ENCODE measurements at regions not wholly inside any gene's neighbourhood (a gene's known extent, or its start where the extent isn't known, plus 50 kb on each side); places are given as distances from the start of the nearest gene placed in this dataset.

- Histone ChIP-seq H3T11ph (ENCODE audit: low read length) (no peak overlapping the region), H3K27ac (ENCODE audit: insufficient read length, low read depth, low read length) (no peak overlapping the region), H3K4me1 (ENCODE audit: insufficient read depth, low read length) (no peaks in the 10 kb centered on the region; the same call in 1 of the 2 replicates), H3K23me2 (ENCODE audit: insufficient read length, low read depth, low read length, poor library complexity, severe bottlenecking) (no peaks in the 10 kb centered on the region), H2BK15ac (ENCODE audit: low read depth, low read length) (no peak overlapping the region), H3K23ac (ENCODE audit: insufficient read length, low read depth, low read length) (no peak overlapping the region), H4K20me1 (ENCODE audit: control insufficient read depth, insufficient read depth, insufficient read length) (no peaks in the 10 kb centered on the region), H4K5ac (ENCODE audit: insufficient read length, low read depth, low read length) (no peak overlapping the region), H4K91ac (ENCODE audit: insufficient read length, low read depth, low read length) (no peak overlapping the region), H3K4ac (ENCODE audit: low read depth, low read length) (no peak overlapping the region), H2BK12ac (ENCODE audit: insufficient read length, low read depth, low read length) (no peak overlapping the region), H2BK20ac (ENCODE audit: low read depth, low read length, poor library complexity, severe bottlenecking) (no peak overlapping the region), H3K14ac (ENCODE audit: insufficient read depth, low read length) (0 out of 2 replicates have a peak overlapping the region, but pooled peaks have one; percentile 31), H2AK5ac (ENCODE audit: insufficient read length, low read length) (no peak overlapping the region), H4K8ac (replicated peaks; ENCODE audit: insufficient read length, low read depth, low read length) (no peak overlapping the region), H3K9me3 (ENCODE audit: control insufficient read depth, low read depth, low read length) (no peaks in the 10 kb centered on the region), H2BK5ac (ENCODE audit: insufficient read length, low read length) (no peak overlapping the region), H3K27me3 (ENCODE audit: insufficient read depth, low read length) (no peaks in the 10 kb centered on the region), H2AFZ (ENCODE audit: low read length) (no peak overlapping the region), H3K18ac (ENCODE audit: insufficient read length, low read depth, low read length) (no peak overlapping the region), H3K56ac (ENCODE audit: insufficient read length, low read depth, low read length) (no peak overlapping the region), H3K79me2 (ENCODE audit: insufficient read depth, low read length) (no peaks in the 10 kb centered on the region), H3K79me1 (ENCODE audit: insufficient read depth, low read depth, low read length, poor library complexity, severe bottlenecking) (no peaks in the 10 kb centered on the region), H3K4me2 (ENCODE audit: insufficient read depth, insufficient read length, low read length) (no peak overlapping the region), H2BK120ac (ENCODE audit: low read depth, low read length, poor library complexity, severe bottlenecking) (no peak overlapping the region), H3K9ac (ENCODE audit: extremely low read depth, insufficient read length, low read length) (no peak overlapping the region)
- H3K27me3 Mint-ChIP-seq (ENCODE audit: low read depth): peaks cover 10% of the 10 kb centered on the region
- no peak overlapping the region for H3K4me3 Mint-ChIP-seq
- no peaks in the 10 kb centered on the region for H3K9me3 Mint-ChIP-seq
- no peak overlapping the region for H3K27ac Mint-ChIP-seq
- peaks cover 35% of the 10 kb centered on the region in 2 experiments for H3K4me1 Mint-ChIP-seq
- DNase-seq: no peak
- H3K36me3 Mint-ChIP-seq (ENCODE audit: insufficient read depth in 1 of 3, low read depth in 3 of 3): no peaks in the 10 kb centered on the region
- no peak for TF ChIP-seq CTCF (conservative IDR thresholded peaks at IDR 0.05)
- WGBS (ENCODE audit: extremely low coverage, insufficient read length, low lambda C conversion rate): no CpG with 5 or more reads among the region's 14 CpGs
These were observed 71.5 kb upstream of the NKD1 start for GRCh38 chr16:50476486-50477255.

Data from H9 (cell line).